ENCODE measurements at regions not wholly inside any gene's neighbourhood (a gene's known extent, or its start where the extent isn't known, plus 50 kb on each side); places are given as distances from the start of the nearest gene placed in this dataset.

DNA sequence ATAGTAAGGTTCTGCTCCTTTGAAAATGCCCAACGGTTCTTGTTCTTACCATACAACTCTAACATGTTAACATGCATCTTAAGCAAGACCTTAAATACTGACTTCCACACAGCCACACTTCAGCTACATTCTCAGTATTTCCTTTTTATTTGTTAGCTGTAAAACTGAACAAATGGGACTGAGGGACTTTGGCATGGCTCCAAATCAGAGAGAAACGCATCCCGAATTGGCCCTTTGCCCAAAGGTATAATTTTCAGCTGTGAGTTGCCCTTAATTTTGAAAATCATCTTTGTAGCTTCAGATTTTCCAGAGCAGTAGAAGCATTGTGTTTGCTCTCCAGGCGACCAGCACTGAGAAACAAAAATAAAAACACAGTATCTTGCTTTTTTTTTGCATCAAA, 56.4 kb downstream of the NEUROD6 start:
- ChIA-PET CTCF (interaction anchor here (1.1 kb wide), 1 partner anchor 12 kb away, joined by 3 read pairs; no protein-coding TSS in a partner anchor), POLR2A (no interaction called here)
- DNase-seq (ENCODE audit: extremely low spot score), result no peak
- TF ChIP-seq, protein P1, sequence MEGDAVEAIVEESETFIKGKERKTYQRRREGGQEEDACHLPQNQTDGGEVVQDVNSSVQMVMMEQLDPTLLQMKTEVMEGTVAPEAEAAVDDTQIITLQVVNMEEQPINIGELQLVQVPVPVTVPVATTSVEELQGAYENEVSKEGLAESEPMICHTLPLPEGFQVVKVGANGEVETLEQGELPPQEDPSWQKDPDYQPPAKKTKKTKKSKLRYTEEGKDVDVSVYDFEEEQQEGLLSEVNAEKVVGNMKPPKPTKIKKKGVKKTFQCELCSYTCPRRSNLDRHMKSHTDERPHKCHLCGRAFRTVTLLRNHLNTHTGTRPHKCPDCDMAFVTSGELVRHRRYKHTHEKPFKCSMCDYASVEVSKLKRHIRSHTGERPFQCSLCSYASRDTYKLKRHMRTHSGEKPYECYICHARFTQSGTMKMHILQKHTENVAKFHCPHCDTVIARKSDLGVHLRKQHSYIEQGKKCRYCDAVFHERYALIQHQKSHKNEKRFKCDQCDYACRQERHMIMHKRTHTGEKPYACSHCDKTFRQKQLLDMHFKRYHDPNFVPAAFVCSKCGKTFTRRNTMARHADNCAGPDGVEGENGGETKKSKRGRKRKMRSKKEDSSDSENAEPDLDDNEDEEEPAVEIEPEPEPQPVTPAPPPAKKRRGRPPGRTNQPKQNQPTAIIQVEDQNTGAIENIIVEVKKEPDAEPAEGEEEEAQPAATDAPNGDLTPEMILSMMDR (IDR thresholded peaks at IDR 0.05; ENCODE audit: control extremely low read depth, extremely low read depth, low read depth, missing control alignments), result no peak

DNA sequence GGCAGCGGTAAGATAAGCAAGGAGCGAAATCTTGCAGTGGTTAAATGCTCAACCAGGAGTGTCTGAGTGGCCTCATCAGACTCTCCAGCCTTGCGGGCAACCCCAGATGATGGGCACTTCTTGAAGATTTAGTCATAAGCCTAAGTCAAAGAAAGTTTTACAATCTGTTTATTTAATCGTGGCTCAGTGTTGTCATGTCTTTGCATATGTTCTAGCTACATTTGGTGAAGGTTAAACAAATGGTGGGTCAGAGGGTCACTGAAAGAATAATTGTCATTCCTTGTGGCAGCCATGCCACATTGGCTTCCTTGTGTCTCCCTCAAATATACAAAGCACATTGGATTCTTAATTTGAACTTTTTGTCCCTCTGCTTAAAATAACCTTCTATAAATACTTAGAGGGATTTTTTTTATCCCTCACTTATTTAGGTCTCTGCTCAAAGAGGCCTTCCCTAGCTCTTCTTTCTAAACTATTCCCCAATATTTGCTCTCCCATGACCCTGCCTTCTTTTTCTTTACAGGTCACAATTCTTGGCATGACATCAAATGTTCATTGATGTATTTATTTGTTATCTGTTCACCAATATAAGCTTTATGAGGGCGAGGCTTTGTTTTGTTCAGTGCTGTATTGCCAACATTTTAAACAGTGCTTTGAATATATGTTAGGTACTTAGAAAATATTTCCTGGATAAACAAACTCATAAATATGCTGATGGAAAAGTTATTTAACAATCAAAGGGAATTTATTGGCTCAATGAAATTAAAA, 68.7 kb downstream of the NEUROD6 start:
- POLR2A ChIA-PET, result no interaction called here
- no peak for DNase-seq (ENCODE audit: extremely low spot score)
- TF ChIP-seq, protein P1 (IDR thresholded peaks at IDR 0.05; ENCODE audit: control extremely low read depth, extremely low read depth, low read depth, missing control alignments), result no peak
- CTCF ChIA-PET, result interaction anchor here (0.7 to 2.3 kb wide), 2 partner anchors 12 to 16 kb away, joined by 3 to 6 read pairs; no protein-coding TSS in a partner anchor

- ChIA-PET POLR2A (no interaction called here), CTCF (no interaction called here)
- TF ChIP-seq, protein P1 (IDR thresholded peaks at IDR 0.05; ENCODE audit: control extremely low read depth, extremely low read depth, low read depth, missing control alignments), result no peak
Measured at GRCh38 chr7:31267486-31267885, 73.0 kb downstream of the NEUROD6 start.

DNA sequence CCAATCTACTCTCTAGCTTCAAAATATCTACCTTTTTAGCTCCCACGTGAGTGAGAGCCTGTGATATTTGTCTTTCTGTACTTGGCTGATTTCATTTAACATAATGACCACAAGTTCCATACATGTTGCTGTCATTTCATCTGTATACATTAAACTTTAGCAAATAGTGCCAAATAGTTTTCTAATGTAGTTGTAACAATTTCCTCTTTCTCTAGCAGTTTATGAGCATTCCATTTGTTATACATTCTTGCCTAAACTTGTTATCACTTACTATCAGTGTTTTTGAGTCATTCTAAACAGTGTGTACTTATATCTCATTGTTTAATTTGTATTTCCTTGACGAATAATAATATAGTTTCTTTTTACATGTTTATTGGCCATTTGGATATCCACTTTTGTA, 77.2 kb downstream of the NEUROD6 start:
- ChIA-PET POLR2A (no interaction called here), CTCF (no interaction called here)
- TF ChIP-seq, protein P1 (IDR thresholded peaks at IDR 0.05; ENCODE audit: control extremely low read depth, extremely low read depth, low read depth, missing control alignments), result no peak
- DNase-seq (ENCODE audit: extremely low spot score), result no peak

More at GRCh38 chr7:31267486-31267885, 73.0 kb downstream of the NEUROD6 start:
- DNase-seq (ENCODE audit: extremely low spot score), result no peak

GRCh38 chr7:31261341-31261740, 79.2 kb downstream of the NEUROD6 start:
- CTCF ChIA-PET, result interaction anchor here (1.4 kb wide), 1 partner anchor 109 kb away, joined by 3 read pairs; no protein-coding TSS in a partner anchor
- POLR2A ChIA-PET, result no interaction called here
- no peak for DNase-seq (ENCODE audit: extremely low spot score)
- TF ChIP-seq, protein P1 (IDR thresholded peaks at IDR 0.05; ENCODE audit: control extremely low read depth, extremely low read depth, low read depth, missing control alignments), result no peak

DNA sequence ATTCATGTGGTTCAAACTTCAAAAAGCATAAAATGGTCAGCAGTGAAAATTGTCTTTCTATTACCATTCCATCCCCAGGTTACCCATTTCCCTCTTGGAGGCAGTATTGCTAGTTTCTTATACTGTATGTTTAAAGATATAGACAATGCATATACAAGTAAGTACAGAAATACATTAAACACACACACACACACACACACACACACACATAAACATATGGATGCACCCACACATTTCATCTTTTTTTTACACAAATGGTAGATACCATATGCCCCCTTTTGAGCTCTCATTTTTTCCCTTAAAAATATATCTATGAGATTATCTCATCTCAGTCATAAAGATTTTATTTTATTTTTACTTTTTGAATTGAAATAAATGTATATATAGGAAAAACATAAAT, 79.7 kb downstream of the NEUROD6 start:
- POLR2A ChIA-PET, result no interaction called here
- TF ChIP-seq, protein P1 (IDR thresholded peaks at IDR 0.05; ENCODE audit: control extremely low read depth, extremely low read depth, low read depth, missing control alignments), result no peak

More for the DNA sequence above, 79.7 kb downstream of the NEUROD6 start:
- DNase-seq (ENCODE audit: extremely low spot score), result no peak
- CTCF ChIA-PET, result interaction anchor here (1.4 kb wide), 1 partner anchor 110 kb away, joined by 3 read pairs; no protein-coding TSS in a partner anchor

Measured in GM10248 (cell line).